Activated CD8-positive, alpha-beta memory T cell treated with anti-CD3 and anti-CD28 coated beads, Interleukin-2, amount 50 U/mL, for 4 hours (primary cell): ENCODE measurements at regions not wholly inside any gene's neighbourhood (a gene's known extent, or its start where the extent isn't known, plus 50 kb on each side); places are given as distances from the start of the nearest gene placed in this dataset.
"Not testable (repeated sequence)": the region's sequence is repeated elsewhere in the genome, so short reads cannot be mapped to it uniquely, and the experiment has no call there.

Experiments used
- DNase-seq: peaks from one replicate; pipeline ENCODE4 v3.0.0-alpha.2; 2020

GRCh38 chr7:10343108-10343507, 630.6 kb upstream of the PHF14 start:
- DNase-seq = no peak

DNA sequence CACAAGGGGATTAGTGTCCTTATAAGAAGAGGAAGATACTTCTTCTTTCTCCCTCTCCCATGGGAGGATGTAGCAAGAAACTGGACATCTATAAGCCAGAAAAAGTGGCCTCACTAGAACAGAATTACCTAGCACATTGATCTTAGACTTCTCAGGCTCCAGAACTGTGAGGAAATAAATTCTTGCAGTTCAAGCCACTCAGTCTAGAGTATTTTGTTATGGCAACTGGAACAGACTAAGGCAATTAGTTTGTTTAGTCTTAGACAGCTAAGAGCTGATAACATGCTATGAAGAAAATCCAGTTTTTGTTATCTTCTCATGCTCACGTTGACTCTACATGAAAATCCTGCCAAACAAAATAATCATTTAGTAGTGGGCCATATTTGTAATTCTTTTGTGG, 627.6 kb upstream of the PHF14 start:
- DNase-seq = no peak

- no peak for DNase-seq
Observed at GRCh38 chr7:10355816-10356215, 617.9 kb upstream of the PHF14 start.

GRCh38 chr7:10360050-10360449, 613.6 kb upstream of the PHF14 start:
- no peak for DNase-seq

DNA sequence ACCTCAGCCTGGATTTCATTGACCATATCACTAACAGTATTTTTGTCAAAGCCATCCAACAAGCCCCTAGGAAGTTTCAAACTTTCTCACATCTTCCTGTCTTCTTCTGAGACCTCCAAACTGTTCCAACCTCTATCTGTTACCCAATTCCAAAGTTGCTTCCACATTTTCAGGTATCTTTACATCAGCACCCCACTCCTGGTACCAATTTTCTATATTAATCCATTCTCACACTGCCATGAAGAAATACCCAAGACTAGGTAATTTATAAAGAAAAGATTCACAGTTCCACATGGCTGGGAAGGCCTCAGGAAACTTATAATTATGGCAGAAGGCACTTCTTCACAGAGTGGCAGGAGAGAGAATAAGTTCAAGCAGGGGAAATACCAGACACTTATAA, 571.9 kb upstream of the PHF14 start:
- DNase-seq = no peak

- DNase-seq = no peak
Observed at GRCh38 chr7:10412422-10413019, 561.2 kb upstream of the PHF14 start.

DNA sequence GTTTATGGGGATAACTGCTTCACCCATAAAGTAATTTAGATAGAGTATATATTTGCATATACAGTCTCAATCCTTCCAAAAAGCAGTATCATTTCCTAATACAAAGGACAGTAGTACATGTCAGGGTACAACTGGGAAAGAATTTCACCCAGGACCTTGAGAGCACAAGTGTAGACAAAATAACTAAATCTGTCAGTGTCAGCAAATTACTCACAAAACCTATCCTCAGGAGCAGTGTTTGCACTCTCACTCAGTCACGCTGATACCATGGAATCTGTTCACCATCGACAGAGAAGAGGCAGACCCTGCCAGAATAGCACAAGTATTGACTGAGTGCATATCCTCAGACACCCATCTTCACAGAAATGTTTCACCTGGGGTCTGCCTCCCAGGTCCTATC, 554.7 kb upstream of the PHF14 start:
- no peak for DNase-seq

DNA sequence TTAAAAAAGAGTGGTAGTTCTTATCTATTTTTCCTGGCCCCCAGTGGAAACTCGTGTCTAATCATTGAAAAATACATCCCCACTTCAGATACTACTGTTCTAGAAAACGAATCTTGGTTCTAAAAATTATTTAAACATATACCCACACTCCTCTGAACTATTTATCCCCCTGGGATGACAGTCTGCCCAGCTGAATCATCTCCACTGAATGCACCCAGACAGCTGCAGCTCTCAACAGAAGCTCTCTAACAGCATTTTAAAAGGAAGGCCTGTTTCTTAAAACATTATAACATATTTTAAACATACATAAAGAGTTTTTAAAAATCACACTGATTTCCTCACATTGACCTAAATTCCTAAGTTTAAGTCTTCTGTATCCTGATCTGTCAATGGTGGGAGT, 544.6 kb upstream of the PHF14 start:
- no peak for DNase-seq

DNA sequence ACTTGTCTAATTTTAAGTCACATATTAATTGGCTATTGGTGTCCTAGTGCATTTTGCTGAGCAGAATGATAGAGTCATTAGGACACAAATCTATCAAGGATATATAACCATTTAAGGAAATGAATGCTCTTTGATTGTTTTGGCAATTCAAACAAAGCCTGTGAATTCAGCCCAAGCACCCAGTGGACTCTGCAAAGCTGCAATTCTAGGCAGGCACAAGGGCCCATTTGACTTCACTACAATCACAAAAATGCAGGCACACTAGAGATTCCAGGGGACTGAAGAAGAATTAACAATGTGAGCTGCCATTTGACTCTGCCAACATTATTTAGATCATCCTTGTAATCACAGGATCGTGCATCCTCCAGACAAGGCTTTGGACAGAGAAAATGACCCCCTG, 544.2 kb upstream of the PHF14 start:
- DNase-seq = no peak

DNA sequence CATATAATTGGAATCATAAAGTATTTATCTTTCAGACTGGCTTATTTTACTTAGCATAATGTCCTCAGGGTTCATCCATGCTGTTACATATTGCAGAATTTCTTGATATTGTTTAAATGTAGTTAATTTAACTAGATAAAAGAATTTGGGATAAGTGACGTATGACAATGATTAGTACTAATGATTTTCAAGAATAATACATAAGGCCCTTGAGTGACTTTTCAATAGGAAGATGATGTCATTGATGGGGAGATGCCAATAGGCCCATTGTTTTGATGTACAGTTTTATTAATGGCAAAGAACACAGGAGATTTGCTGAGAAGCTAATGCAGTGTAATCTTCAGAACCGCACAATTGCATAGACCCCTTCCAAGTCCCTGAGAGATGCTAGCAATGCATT, 537.4 kb upstream of the PHF14 start:
- no peak for DNase-seq

- no peak for DNase-seq
Observed at GRCh38 chr7:10439027-10439426, 534.6 kb upstream of the PHF14 start.

GRCh38 chr7:10455936-10456335, 517.7 kb upstream of the PHF14 start:
- DNase-seq = no peak

GRCh38 chr7:10460474-10460873, 513.2 kb upstream of the PHF14 start:
- no peak for DNase-seq

DNA sequence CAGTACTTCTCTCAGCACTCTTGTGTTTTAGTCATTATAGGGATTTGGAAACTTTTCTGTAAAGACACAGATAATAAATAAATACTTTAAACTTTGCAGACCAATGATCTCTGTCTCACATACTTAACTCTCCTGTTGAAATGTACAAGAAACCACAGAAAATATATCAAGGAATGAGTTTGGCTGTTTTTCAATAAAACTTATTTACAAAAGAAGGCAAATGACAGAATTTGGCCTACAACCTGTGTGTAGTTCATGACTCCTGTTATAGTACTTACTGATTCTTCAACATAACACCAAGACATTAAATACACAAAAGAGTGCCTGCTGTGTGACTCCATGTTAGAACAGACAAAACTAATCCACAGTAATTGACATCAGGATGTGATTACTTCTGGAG, 510.0 kb upstream of the PHF14 start:
- no peak for DNase-seq

DNA sequence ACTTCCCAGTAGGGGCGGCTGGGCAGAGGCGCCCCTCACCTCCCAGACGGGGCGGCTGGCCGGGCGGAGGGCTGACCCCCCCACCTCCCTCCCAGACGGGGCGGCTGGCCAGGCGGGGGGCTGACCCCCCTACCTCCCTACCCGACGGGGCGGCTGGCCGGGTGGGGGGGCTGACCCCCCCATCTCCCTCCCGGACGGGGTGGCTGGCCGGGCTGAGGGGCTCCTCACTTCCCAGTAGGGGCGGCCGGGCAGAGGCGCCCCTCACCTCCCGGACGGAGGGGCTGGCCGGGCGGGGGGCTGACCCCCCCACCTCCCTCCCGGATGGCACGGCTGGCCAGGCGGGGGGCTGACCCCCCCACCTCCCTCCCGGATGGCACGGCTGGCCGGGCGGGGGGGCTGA, 508.1 kb upstream of the PHF14 start:
- not testable (repeated sequence) for DNase-seq

GRCh38 chr7:10468908-10469307, 504.8 kb upstream of the PHF14 start:
- no peak for DNase-seq

DNA sequence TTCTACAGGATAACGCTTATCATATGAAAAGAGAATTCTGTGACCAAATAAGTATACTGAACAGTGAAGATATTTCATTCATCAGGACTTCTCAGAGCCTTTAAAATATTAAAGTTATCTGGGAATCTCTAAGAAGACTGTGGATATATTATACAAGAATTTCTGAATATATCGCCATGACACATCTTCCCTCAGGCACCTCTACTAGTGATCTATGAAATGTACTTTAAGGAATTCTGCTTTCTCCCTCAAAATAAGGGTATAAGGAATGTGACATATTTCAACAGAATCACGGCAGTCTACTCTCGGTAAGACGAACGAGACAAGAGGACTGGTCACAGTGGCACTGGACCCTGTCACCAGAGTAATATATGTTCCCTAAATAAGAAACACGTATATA, 504.2 kb upstream of the PHF14 start:
- DNase-seq = no peak

- DNase-seq = no peak
Observed at GRCh38 chr7:10471280-10472058, 502.2 kb upstream of the PHF14 start.

- DNase-seq = no peak
Observed at GRCh38 chr7:10472115-10472514, 501.6 kb upstream of the PHF14 start.

- DNase-seq = no peak
Observed at GRCh38 chr7:10473569-10473968, 500.1 kb upstream of the PHF14 start.

GRCh38 chr7:10474048-10474447, 499.6 kb upstream of the PHF14 start:
- DNase-seq = no peak

DNA sequence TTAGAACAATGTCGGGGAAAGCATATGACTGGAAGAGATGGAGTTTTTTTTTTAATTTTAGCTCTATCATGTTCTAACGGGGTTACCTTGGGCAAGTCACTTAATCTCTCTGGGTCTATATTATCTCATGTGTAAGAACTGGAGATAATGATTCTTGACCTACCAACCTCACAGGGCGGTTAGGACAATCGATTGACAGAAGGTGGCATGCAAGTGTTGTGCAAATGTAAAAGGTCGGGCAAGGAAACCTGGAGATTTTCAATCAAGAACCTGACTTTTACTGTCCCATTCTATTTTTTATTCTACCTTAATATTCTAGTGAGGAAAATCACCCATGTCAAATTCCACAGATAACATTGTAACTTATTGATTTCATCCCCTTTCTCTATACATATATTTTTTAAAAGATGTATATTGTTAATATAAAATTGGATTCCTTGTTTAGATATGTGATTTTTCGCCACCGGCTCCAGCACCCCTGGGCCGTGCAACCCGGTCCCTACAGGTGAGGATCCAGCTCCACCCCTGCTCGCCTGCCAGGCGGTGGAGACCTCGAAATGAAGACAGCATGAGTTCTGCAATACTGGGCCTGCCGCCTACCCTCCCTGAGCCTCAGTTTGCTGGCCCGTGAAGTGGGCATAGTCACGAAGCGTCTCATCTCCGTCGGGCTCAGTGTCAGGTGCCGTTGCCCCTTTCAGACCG, 497.6 kb upstream of the PHF14 start:
- no peak for DNase-seq

GRCh38 chr7:10476642-10477041, 497.0 kb upstream of the PHF14 start:
- no peak for DNase-seq

DNA sequence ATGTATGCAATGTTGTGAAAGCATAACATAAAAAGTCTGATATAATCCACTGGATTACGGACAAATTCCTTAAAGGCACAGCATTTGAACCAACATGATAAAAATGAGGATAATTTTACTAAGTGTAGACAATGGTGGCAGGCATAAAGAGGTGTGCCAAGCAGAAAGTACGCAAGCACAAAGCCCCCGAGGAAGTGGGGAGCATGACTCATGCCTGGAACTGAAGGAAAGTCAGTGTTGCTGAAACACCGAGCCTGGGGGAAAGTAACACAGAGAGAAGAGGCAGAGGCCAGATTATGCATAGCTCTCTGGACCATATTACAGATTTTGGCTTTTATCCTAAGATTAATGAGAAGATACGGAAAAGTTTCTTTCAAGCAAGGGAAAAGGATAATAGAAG, 490.0 kb upstream of the PHF14 start:
- no peak for DNase-seq
